Activated CD8-positive, alpha-beta memory T cell treated with anti-CD3 and anti-CD28 coated beads, Interleukin-2, amount 50 U/mL, for 1 hour (primary cell): ENCODE measurements at regions not wholly inside any gene's neighbourhood (a gene's known extent, or its start where the extent isn't known, plus 50 kb on each side); places are given as distances from the start of the nearest gene placed in this dataset.
"Not testable (repeated sequence)": the region's sequence is repeated elsewhere in the genome, so short reads cannot be mapped to it uniquely, and the experiment has no call there.

Source experiments
- DNase-seq: peaks from one replicate; pipeline ENCODE4 v3.0.0-alpha.2; 2020; ENCODE audit errors: extremely low read depth

DNA sequence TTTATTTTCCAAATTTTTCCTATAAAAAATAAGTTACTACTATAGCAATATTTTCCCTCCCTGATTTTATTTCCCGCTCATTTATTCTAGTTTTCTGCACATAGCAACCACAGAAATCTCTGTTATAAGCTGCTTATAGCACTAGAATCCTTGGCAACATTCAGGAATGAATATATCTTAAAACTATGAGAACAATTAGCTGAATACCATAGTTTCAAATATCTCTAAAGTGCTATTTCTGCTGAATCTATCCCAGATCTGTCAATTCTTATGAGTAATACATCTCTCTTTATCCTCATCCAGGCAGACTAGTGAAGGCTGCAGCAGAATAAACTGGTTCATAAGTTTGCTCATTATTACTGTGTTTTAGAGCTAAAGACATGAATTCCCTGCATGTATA, 622.9 kb upstream of the DIPK2B start:
- DNase-seq: no peak

DNA sequence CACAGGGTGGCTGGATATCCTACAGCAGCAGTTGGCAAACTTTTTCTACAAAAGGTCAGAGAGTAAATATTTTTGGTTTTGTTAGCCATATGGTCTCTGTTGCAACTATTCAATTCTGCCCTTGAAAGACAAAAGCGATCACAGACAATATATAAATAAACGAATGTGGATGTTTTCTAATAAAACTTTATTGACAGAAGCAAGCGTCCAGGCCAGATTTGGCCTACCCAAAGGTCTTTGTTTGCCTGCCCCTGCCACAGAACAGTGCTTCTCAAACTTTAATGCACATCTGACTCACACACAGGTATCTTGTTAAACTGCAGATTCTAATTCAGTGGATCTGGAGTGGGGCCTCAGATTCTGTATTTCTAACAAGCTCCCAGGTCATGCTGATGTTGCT, 621.4 kb upstream of the DIPK2B start:
- no peak for DNase-seq

DNA sequence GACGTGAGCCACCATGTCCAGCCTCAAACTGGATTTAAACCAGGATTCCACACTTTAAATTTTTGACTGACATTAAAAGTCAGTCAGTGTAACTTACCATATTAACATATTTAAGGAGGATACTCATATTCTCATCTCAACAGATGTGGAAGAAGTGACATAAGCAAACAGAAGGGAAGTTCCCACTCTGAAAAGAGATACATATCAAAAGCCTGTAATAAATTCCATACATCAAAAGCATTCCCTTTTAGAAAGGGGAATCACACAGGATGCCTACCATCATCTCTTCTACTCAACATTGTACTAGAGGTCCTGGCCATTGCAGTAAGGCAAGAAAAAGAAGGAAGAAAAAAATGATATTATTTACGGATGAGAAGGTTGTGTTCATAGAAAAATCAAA, 618.2 kb upstream of the DIPK2B start:
- no peak for DNase-seq

DNA sequence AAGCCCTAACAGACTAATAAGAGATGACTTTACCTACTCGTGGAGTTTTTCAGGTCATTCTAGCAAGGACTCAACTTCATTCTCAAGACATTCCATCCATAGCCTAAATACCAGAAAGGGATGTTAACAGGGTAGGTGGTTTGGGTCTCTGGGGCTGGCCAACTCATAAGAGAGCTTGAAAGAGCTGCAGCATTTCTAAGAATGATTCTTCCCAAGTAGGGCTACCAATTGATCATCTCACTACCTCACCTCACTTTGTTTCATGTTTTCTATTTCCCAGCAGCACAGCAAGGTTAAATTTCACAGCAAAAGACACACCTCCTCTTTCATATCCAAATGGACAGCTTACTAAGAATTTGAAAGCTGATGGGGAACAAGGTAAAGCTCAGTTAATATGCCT, 614.8 kb upstream of the DIPK2B start:
- DNase-seq: no peak

DNA sequence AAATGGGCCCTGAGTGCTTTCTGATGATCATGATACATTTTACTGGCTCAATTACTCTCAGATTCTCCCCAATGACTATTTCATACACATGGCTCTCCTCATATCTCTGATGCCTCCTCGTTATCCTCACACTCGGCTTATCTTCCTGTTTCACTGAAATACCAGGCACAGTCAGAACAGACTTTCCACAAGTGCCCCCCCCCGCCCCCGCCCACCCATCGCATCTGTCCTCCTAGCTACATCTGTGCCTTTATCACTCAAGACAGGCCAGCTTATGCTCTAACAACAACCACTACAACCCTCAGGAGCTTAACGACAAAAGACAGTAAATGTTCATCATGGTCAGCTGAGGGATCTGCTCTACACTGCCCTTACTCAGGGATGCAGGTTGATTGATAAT, 610.6 kb upstream of the DIPK2B start:
- no peak for DNase-seq

DNA sequence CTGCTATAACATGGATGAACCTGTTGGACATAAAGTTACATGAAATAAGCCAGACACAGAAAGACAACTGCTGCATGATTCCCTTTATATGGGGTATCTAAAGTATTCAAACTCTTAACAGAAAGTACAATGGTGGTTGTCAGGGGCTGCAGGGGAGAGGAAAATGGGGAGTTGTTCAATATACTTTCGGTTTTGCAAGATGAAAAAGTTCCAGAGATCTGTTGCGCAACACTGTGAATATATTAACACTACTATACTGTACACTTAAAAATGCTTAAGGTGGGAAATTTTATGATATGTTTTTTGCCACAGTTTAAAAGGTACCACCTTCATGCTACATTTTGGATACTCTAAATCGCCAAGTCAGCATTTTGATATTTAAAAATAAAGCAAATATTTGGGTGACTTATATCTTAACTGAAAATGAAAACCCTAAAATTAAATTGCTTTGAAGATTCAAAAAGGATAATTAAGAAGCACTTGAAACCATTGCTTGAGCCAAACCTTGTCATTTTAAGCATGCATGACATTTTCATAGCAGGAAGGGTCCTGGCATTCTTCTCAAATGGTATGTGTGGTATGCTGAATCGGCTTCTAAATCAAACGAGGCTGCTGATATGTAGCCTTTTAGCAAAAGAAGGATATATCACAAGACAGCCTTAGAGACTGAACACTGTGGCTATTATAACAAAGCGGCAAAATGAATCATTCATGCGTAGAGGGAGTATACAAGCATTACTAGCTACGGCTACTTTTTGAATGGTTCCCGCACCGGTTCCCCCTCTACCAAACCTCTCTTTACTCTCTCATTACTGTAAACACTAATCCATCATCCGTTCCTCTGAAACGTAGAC, 607.1 kb upstream of the DIPK2B start:
- no peak for DNase-seq

DNA sequence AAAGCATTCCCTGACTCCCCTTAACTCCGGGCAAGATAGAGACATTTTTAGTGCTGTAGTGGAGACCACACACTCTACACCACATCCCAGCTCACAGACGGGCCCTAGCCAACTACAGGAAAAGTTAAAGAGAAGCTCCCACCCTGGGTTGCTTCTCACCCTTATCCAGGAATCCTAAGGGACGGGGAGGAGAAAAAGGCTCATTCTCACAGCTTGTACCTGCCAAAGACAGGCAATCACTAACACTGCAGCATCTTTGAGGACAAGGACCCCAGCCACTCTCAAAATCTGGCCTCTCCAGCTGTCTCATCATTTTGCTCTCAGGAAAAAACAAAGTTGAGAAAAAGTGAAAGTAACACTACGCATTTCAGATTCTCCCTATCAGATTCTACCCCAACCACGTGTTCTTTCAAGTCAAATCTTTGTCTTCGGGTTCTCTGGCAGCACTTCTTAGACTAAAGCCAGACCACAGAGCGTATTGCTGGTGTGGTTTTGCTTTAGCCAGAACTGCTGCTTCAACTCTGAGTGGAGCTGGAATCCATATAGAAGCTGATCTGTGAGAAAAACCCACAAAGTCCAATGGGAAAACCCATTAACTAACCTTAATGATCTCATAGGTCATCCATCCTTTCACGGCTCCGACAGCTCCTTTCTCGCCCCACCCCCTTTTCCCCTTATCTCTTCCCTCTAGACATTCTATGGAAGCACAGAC, 605.9 kb upstream of the DIPK2B start:
- no peak for DNase-seq

DNA sequence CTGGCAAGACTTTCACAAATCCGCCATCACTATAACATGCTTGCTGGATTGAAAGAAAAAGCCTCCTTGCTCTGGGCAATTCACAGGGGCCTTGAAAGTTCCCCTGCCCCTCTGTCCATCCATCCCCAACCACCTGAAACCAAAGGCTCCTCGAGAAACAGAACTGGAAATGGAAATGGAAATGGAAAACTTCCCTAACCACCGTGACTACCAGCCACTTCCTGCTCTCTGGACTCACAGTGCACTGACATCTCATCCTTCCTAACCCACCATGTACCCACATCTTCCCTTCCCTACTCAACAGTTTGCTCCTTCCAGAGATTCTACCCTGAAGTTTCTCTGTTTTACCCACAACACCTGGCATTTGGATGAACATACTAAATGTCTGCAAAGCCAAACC, 603.6 kb upstream of the DIPK2B start:
- no peak for DNase-seq

DNA sequence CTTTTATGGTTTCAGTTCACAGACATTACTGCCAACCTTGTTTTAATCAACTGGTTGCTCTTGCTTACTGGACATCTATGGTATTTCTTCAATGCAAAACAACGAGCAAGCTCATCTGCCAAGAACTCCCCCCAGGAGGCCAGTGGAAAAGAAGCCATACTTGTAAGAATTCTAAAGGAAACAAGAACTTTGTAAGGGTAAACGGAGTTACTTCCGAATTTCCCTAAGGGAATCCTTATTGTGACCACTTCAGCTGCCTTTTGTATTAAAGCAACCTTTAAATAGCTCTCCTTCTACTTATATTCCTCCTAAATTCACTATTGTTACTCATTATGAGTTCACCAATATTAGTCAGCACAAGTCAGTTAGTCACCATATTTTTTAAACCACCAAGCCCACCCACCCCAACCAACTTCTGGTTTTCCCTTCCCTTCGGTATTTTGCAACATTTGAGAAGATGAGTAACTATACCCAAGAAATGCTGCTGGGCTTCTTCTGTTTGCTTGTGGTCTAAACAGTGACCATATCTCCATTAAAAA, 602.8 kb upstream of the DIPK2B start:
- no peak for DNase-seq

DNA sequence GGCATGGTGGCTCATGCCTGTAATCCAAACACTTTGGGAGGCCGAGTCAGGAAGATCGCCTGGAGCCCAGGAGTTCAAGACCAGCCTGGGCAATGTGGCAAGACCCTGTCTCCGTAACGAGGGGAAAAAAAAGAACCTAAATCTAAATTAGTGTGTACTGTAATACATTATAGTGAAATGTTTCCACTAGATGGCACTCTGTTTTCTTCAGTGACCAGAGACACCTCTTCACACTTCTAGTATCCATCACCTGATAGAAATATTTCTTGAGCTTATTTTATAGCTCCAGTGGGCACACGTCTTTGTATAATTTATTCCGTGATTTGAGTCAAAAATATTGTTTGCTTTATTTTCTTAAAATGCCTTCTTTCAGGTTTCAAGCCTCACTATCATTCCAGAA, 600.9 kb upstream of the DIPK2B start:
- DNase-seq: no peak

DNA sequence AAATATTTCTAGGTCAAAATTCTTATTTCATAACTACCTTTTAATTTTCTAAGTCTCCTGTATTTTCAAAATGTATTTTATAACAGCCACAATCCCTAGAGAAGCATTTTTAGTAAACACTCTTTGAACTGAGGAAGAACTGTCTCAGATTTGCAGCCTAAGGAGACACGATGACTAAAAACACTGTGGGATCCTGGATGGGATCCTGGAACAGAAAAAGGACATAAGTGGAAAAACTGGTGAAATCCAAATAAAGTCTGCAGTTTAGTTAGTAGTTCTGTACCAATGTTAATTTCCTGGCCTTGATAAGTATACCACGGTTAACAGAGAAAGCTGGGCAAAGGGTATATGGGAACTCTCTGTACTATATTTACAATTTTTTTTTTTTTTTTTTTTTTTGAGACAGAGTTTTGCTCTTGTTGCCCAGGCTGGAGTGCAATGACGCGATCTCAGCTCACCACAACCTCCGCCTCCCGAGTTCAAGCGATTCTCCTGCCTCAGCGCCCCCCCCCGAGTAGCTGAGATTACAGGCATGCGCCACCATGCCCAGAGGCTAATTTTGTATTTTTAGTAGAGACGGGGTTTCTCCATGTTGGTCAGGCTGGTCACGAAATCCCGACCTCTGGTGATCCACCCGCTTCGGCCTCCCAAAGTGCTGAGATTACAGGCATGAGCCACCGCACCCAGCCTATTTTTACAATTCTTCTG, 600.2 kb upstream of the DIPK2B start:
- DNase-seq: not testable (repeated sequence)

DNA sequence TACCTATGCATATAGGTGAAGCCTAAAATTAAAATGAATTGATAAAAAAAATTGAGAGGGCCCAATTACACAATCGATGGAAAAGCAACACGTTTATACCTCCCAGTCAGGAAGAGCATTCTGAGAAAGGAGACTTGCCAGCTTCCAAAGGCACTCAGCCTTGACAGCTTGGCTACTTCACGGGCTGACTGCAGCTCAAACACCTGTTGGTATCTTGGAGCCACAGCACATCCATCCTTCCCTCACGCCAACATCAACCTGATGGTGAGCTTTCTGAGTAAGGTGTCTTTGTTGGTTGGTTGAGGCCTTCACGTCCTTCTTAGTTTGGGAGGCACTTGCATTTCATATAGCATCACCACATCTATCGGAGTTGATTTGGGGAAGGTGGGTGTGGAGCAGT, 598.9 kb upstream of the DIPK2B start:
- no peak for DNase-seq

DNA sequence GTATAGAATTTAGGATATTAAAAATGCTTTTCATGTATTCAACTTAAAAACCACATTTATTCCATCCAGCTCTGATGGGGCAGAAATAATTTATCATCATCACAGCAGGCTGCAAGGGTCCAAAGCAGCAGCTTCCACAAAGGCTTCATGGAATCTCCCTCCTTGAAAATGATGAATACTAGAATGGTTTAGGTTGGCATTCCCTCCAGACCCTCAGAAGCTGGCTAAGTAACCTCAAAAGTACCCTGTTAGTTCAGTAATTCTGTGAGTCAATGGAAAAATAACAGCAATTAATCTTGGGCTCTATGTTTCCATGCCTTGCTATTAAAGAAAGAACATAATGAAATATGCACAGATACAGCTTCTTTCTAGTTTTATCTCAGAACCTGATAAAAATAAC, 594.9 kb upstream of the DIPK2B start:
- no peak for DNase-seq

DNA sequence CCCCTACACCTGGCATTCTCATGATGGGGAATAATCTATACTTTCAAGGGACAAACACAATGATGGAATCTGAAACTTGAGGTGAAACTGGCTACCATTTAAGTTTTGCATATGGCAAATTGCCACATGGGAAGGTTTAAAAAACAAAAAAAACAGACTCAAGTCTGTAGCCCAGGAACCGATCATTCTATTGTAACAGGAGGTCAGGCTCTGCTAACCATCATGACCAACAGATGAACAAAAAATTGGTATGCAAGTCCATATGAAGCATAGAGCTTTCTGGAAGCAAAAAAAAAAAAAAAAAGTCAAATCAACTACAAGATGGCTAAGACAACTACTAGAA, 594.3 kb upstream of the DIPK2B start:
- DNase-seq: no peak

DNA sequence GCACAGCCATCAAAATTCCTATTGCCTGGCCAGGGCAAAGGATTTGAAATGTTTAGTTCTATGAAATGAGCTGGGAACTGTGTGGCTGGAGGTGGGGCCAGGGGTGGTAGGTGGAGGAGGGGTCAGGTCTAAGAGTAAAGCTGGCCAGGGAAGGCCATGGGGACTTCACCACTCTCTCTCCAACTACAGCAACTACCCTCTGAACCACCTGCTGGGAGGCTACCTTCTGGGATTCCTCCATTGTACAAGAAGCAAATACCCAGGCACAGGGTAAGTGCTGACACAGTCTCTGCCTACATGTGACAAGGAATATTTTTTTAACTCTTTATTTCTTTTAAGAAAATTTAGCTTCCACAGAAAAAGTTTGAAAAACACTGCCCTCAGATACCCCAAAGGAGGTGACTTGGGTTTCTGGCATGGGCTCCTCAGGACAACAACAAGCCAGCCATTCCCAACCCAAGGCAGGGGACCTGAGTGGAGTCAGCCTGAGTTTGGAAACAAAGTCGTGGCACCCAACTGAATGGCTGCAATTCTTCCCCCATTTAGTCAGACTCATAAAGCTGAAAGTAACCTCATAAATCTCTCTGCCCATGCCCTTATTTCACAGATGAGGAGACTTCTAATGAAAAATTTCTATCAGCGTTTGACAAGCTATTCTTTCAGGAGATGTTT, 593.8 kb upstream of the DIPK2B start:
- DNase-seq: no peak

DNA sequence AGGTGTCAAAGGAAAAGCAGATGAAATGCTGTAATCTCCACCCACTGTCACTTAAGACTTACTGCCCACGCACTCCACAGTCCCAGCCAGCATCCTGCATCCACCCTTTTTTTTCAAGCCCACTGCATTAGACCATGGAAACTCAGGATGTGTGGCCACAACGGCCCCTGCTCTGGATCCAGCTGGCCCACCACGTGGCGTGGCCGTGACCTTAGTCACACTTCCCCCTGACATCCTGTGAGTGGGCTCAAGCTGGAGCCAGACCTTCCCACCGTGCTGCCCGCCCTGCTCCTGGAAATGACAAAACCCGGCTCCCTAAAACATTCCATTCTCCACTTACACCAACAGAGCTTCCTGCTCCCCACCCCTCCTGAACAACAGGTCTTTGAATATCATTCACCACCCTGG, 588.3 kb upstream of the DIPK2B start:
- no peak for DNase-seq

DNA sequence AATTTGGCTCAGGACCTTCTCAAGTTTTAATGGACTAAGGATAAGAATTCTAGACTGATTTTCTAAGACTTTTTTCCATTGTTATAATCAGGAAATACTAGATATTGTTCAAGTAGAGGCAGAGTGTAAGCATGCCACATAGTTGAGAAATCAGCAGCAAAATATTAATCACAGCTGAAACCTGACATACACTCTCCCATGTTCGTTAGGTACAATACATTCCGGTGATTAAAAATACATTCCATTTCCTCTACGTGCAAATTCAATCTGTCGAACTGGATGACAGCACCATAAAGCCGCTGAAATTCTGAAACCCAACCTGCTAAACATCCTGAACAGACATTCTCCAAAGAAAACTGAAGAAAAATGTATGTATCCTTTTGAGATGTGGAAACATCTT, 587.6 kb upstream of the DIPK2B start:
- DNase-seq: no peak

DNA sequence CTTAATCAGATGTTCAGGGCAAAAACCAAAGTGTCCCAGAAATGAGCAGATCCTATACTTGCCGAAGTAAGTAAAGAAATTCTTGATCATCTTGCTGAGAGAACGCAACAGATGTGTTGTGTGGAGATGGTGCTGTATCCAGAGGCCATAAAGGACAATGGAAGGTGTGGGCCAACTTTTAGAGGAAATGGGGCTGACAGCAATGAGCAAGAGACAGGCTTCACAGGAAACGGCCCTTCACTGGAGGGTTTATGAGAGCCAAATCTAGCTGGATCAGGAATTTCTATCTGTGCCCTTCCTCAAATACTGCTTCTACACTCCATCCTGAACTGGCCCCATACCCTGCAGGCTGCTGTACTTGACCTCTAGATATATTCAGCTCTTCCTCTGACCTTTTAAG, 583.9 kb upstream of the DIPK2B start:
- no peak for DNase-seq

DNA sequence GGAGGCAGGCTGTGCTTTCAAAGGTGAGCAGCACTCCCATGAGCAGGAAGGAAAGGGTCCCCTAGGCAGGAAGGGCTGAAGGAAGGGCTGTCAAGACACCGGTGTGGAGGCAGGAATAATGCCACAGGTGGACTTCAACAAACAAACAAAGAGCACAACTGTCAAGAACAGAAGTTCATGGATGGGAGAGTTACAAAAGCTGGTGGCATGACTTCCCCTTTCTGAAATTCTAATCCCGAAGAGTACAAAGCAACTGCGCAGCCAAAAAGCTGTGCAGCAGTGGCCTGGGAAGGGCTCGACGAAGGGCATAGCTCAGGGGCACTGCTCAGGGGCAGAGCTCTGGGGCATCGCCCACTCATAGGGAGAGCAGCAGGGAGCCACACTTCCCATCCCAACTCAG, 582.3 kb upstream of the DIPK2B start:
- no peak for DNase-seq

DNA sequence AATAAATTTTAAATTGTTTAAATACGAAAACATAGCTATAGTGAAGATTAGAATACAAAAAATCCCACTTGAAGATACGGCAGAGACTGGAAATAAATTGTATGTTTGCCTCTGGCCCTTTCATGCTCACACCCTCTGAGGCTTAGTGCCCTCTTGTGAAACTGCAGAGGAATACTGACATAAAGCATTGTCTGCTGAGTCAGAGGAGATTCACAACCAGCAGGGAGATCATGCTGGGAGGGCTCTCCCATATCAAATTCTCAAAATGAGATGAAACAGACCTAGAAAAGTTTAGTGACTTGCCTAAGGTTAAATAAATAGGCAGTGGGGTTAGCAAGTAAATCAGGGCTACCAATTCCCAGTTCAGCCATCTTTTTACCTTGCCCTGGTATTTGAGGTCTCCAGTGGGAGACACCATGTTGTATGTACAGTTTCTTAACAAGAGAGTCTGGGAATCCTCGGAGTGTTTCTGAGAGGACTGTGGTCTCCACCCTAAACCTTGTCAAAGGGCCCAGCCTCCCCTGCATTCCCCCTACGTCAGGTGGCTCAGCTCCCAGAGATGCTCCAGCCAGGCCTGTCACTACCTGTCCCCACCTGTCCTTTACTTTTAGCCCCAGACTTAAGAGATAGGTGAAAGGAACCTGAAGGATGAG, 581.4 kb upstream of the DIPK2B start:
- DNase-seq: no peak

DNA sequence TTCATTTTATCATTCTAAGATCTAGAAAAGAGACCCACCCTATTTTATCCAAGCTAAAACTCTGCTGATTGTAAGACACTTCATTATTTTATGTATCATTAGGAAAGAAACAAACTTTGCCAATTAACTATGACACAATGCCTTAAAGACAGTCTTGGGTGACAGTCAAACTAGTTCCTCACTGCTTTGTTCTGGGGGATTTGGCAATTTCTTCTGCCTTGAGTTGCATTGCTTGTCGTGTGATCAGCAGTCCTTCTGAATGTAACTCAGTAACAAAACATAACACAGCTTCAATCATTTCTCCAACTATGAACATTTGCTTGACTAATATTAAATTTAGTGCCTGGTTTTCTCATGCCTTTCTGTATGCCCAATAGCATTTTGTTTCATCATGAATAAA, 577.9 kb upstream of the DIPK2B start:
- DNase-seq: no peak

DNA sequence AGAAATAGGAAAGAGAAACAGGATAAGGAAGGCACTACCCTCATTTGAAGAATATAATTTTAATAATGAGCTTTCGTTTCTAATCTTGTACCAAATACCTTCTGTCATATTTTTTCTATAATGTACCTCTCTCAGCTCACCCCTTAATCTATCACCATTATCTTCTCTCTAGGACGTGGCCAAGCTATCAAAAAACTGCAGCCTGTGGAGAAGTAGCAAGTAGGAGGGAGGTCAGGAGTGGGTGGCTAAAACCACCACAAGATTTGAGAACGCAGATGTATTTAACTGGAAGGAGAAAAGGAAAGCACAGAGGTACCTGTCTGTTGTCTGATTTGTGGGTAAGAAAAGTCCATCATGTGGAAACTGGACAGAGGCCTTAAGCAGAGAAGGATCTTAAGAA, 576.7 kb upstream of the DIPK2B start:
- DNase-seq: no peak
